Kidney (tissue), 13 donors: ENCODE measurements at regions not wholly inside any gene's neighbourhood (a gene's known extent, or its start where the extent isn't known, plus 50 kb on each side); places are given as distances from the start of the nearest gene placed in this dataset.

Experiments used
- DNase-seq, 5 donors: peaks; one replicate each; pipeline ENCODE4 v3.0.0-alpha.2; 2013 to 2020
- FAIRE-seq: peaks from 2 replicates; lab custom pipeline; 2012; peaks lifted over from hg19 to GRCh38; lab: Jason Lieb, UNC
- H3K27ac ChIP-seq, 2 donors: one replicate each; pipeline ENCODE4 v1.7.0; 2013; ENCODE audit warnings: low read depth in 2 of 2, low read length in 2 of 2, inconsistent platforms in 1 of 2
- H3K27me3 ChIP-seq: one replicate; pipeline ENCODE4 v1.7.1; 2013; ENCODE audit warnings: low read length, inconsistent platforms; ENCODE audit not compliant: control insufficient read depth, insufficient read depth
- H3K36me3 ChIP-seq, 3 donors: one replicate each; pipeline versions ENCODE4 v1.7.0 to v1.7.1; 2013; ENCODE audit warnings: low read length in 3 of 3, control low read depth in 1 of 3, inconsistent platforms in 1 of 3; ENCODE audit not compliant: insufficient read depth in 3 of 3, control insufficient read depth in 2 of 3
- H3K4me1 ChIP-seq, 3 donors: one replicate each; pipeline versions ENCODE4 v1.7.0 to v1.7.1; 2013; ENCODE audit warnings: low read length in 3 of 3, inconsistent platforms in 1 of 3, low read depth in 1 of 3; ENCODE audit not compliant: control insufficient read depth in 2 of 3, insufficient read depth in 2 of 3
- H3K4me3 ChIP-seq, 3 donors: one replicate each; pipeline versions ENCODE4 v1.7.0 to v1.8.1; 2013; ENCODE audit warnings: low read length in 3 of 3, control low read depth in 1 of 3, inconsistent platforms in 1 of 3
- H3K9ac ChIP-seq, 3 donors: one replicate each; pipeline versions ENCODE4 v1.7.0 to v1.7.1; 2013; ENCODE audit warnings: low read length in 3 of 3, control low read depth in 1 of 3, inconsistent platforms in 1 of 3
- H3K9me3 ChIP-seq, 3 donors: one replicate each; pipeline versions ENCODE4 v1.7.0 to v1.7.1; 2013; ENCODE audit warnings: low read length in 3 of 3, control low read depth in 1 of 3, inconsistent platforms in 1 of 3; ENCODE audit not compliant: control insufficient read depth in 2 of 3, insufficient read depth in 1 of 3
- CTCF ChIP-seq: IDR thresholded peaks from 3 replicates; pipeline ENCODE4 v1.5.1; 2012; ENCODE audit warnings: mild to moderate bottlenecking, moderate library complexity, borderline replicate concordance; ENCODE audit not compliant: insufficient read depth; ENCODE audit errors: extremely low read depth
- intact Hi-C: fragments of 100-400 bp; cut with DNase I; formaldehyde crosslinking; loops from one replicate; pipeline ENCODE4 v1.11.1; 2022
- donor health status: control.
- donor health status: control.
- donor health status: control.
- donor health status: control.
- donor health status: control.
- donor health status: DM: yes; HTN: yes; CAD: no.
- donor health status: Normal renal cell carcinoma (clear cell type).

GRCh38 chr6:132977413-132977812, 163.0 kb downstream of the RPS12 start:
- TF ChIP-seq CTCF: no peak
- no peaks in the 10 kb centered on the region for H3K27me3 ChIP-seq
- no peak for FAIRE-seq
- no peaks in the 10 kb centered on the region for H3K9me3 ChIP-seq
- no peaks in the 10 kb centered on the region for H3K4me1 ChIP-seq
- H3K36me3 ChIP-seq: no peaks in the 10 kb centered on the region
- H3K4me3 ChIP-seq: no peak overlapping the region
- intact Hi-C loops: no loop called here
- H3K27ac ChIP-seq: no peak overlapping the region
- no peak for DNase-seq
- no peak overlapping the region for H3K9ac ChIP-seq

- Histone ChIP-seq H3K4me3 (no peak overlapping the region), H3K27me3 (no peaks in the 10 kb centered on the region), H3K9ac (no peak overlapping the region), H3K36me3 (no peaks in the 10 kb centered on the region), H3K9me3 (no peaks in the 10 kb centered on the region), H3K4me1 (no peaks in the 10 kb centered on the region), H3K27ac (no peak overlapping the region)
- intact Hi-C loops: no loop called here
- FAIRE-seq (no peak), DNase-seq (no peak)
- TF ChIP-seq CTCF: no peak
These were observed 164.3 kb downstream of the RPS12 start for GRCh38 chr6:132978685-132979084.

GRCh38 chr6:132993738-132994137, 179.4 kb downstream of the RPS12 start:
- Histone ChIP-seq H3K9me3 (peaks cover 0 to 3% (median 0%) of the 10 kb centered on the region in 3 donors), H3K36me3 (no peaks in the 10 kb centered on the region), H3K27me3 (no peaks in the 10 kb centered on the region), H3K27ac (no peak overlapping the region), H3K4me1 (no peaks in the 10 kb centered on the region), H3K4me3 (no peak overlapping the region), H3K9ac (no peak overlapping the region)
- TF ChIP-seq CTCF: no peak
- no peak for FAIRE-seq
- DNase-seq: no peak
- intact Hi-C loops: no loop called here

DNA sequence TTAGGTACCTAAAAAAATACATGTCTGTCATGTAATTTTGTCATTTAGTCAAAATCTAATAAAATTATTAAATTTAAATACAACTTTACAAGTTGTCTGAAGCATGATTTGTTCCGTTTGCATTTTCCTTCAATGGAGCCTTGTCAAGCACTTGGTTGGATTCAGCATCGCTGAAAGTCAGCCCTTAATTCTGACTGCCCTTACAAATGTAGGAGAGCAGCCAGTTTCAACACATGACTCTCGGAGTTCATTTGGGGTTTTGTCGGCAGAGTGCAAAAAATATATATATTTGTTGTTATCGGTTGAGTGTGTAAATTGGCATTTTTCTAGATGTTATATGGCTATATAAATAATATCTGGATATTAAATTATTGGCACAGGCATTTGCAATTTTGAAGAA, 180.6 kb downstream of the RPS12 start:
- TF ChIP-seq CTCF: no peak
- Histone ChIP-seq H3K9me3 (no peaks in the 10 kb centered on the region), H3K27me3 (no peaks in the 10 kb centered on the region), H3K27ac (no peak overlapping the region), H3K4me3 (no peak overlapping the region), H3K4me1 (no peaks in the 10 kb centered on the region), H3K9ac (no peak overlapping the region), H3K36me3 (no peaks in the 10 kb centered on the region)
- FAIRE-seq (no peak), DNase-seq (no peak)
- intact Hi-C loops: no loop called here
